Activated naive CD8-positive, alpha-beta T cell treated with anti-CD3 and anti-CD28 coated beads, Interleukin-2, amount 50 U/mL, for 16 hours (primary cell): ENCODE measurements at regions not wholly inside any gene's neighbourhood (a gene's known extent, or its start where the extent isn't known, plus 50 kb on each side); places are given as distances from the start of the nearest gene placed in this dataset.

Experiments
- DNase-seq: peaks from one replicate; pipeline ENCODE4 v3.0.0-alpha.2; 2020; ENCODE audit warnings: low read depth, low spot score

GRCh38 chr2:81984969-81985637 is 1680.6 kb upstream of the LRRTM1 start:
- no peak for DNase-seq

GRCh38 chr2:81981585-81981984 is 1677.0 kb upstream of the LRRTM1 start:
- no peak for DNase-seq

GRCh38 chr2:81979086-81979485 is 1674.5 kb upstream of the LRRTM1 start:
- no peak for DNase-seq

GRCh38 chr2:81976998-81977397 is 1672.4 kb upstream of the LRRTM1 start:
- DNase-seq, result no peak

- DNase-seq, result no peak
Measured at GRCh38 chr2:81974216-81974615, 1669.7 kb upstream of the LRRTM1 start.

- no peak for DNase-seq
Measured at GRCh38 chr2:81942876-81943275, 1638.3 kb upstream of the LRRTM1 start.

GRCh38 chr2:81942136-81942680 is 1637.7 kb upstream of the LRRTM1 start:
- DNase-seq, result no peak

GRCh38 chr2:81940266-81940955 is 1635.9 kb upstream of the LRRTM1 start:
- DNase-seq, result no peak

- DNase-seq, result no peak
Measured at GRCh38 chr2:81937944-81938343, 1633.4 kb upstream of the LRRTM1 start.

- no peak for DNase-seq
Measured at GRCh38 chr2:81903534-81903933, 1599.0 kb upstream of the LRRTM1 start.

- DNase-seq, result no peak
Measured at GRCh38 chr2:81901017-81901416, 1596.5 kb upstream of the LRRTM1 start.

- DNase-seq, result no peak
Measured at GRCh38 chr2:81895620-81896250, 1591.2 kb upstream of the LRRTM1 start.

- no peak for DNase-seq
Measured at GRCh38 chr2:81894451-81894990, 1590.0 kb upstream of the LRRTM1 start.

- no peak for DNase-seq
Measured at GRCh38 chr2:81876624-81877023, 1572.1 kb upstream of the LRRTM1 start.

GRCh38 chr2:81872006-81872405 is 1567.5 kb upstream of the LRRTM1 start:
- no peak for DNase-seq

- DNase-seq, result no peak
Measured at GRCh38 chr2:81870119-81870518, 1565.6 kb upstream of the LRRTM1 start.

- DNase-seq, result no peak
Measured at GRCh38 chr2:81858998-81859397, 1554.4 kb upstream of the LRRTM1 start.

- DNase-seq, result no peak
Measured at GRCh38 chr2:81853341-81853740, 1548.8 kb upstream of the LRRTM1 start.

GRCh38 chr2:81852651-81853050 is 1548.1 kb upstream of the LRRTM1 start:
- no peak for DNase-seq

GRCh38 chr2:81839780-81840179 is 1535.2 kb upstream of the LRRTM1 start:
- no peak for DNase-seq

- DNase-seq, result no peak
Measured at GRCh38 chr2:81835321-81836000, 1530.9 kb upstream of the LRRTM1 start.

GRCh38 chr2:81786811-81787210 is 1482.3 kb upstream of the LRRTM1 start:
- DNase-seq, result no peak
